Cardiac fibroblast (primary cell): ENCODE measurements at regions not wholly inside any gene's neighbourhood (a gene's known extent, or its start where the extent isn't known, plus 50 kb on each side); places are given as distances from the start of the nearest gene placed in this dataset.
"Not testable (repeated sequence)": the region's sequence is repeated elsewhere in the genome, so short reads cannot be mapped to it uniquely, and the experiment has no call there.

ENCODE experiments used
- DNase-seq, 2 donors: peaks; one replicate each; pipeline versions ENCODE4 v3.0.0 to v3.0.0-alpha.2; 2010; ENCODE audit warnings: low read depth in 2 of 2
- H3K4me3 ChIP-seq, 2 donors: replicated peaks in 1 of 2; 1 replicate in 1 of 2; 2 replicates in 1 of 2; pipeline ENCODE4 v1.5.1; 2011; ENCODE audit warnings: low read depth in 2 of 2, low read length in 2 of 2, mild to moderate bottlenecking in 2 of 2, moderate library complexity in 1 of 2
- TF ChIP-seq, protein P1 (sequence below): IDR thresholded peaks from one replicate; pipeline ENCODE4 v1.5.1; 2011; ENCODE audit warnings: low read depth, mild to moderate bottlenecking, low read length, inconsistent platforms

DNA sequence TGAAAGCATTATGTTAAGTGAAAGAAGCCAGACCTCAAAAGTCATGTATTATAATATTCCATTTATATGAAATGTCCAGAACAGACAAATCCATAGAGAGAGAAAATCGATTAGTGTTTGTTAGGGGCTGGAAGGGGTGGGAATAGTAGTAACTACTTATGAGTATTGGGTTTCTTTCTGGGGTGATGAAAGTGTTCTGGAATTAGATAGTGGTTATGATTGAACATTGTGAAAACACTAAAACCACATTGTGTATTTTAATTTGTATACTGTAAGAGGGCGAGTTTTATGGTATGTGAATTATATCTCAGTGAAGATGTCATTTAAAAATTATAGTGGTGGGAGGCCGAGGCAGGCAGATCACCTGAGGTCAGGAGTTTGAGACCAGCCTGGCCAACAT lies 52.0 kb upstream of the KIF13A start:
- TF ChIP-seq, protein P1, sequence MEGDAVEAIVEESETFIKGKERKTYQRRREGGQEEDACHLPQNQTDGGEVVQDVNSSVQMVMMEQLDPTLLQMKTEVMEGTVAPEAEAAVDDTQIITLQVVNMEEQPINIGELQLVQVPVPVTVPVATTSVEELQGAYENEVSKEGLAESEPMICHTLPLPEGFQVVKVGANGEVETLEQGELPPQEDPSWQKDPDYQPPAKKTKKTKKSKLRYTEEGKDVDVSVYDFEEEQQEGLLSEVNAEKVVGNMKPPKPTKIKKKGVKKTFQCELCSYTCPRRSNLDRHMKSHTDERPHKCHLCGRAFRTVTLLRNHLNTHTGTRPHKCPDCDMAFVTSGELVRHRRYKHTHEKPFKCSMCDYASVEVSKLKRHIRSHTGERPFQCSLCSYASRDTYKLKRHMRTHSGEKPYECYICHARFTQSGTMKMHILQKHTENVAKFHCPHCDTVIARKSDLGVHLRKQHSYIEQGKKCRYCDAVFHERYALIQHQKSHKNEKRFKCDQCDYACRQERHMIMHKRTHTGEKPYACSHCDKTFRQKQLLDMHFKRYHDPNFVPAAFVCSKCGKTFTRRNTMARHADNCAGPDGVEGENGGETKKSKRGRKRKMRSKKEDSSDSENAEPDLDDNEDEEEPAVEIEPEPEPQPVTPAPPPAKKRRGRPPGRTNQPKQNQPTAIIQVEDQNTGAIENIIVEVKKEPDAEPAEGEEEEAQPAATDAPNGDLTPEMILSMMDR: no peak
- no peak overlapping the region for H3K4me3 ChIP-seq
- DNase-seq: no peak

DNA sequence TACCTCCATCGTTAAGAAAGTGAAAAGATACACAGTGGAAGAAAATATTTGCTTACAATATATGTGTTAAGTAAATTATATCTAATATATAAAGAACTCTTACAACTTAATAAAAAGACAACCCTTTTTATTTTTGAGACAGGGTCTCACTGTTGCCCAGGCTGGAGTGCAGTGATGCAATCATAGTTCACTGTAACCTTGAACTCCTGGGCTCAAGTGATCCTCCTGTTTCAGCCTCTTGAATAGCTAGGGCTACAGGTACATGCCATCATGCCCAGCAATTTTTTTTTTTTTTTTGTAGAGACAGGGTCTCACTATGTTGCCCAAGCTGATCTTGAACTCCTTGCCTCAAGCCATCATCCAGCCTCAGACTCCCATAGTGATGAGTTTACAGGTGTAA lies 50.8 kb upstream of the KIF13A start:
- not testable (repeated sequence) for H3K4me3 ChIP-seq, DNase-seq
